ENCODE measurements at regions not wholly inside any gene's neighbourhood (a gene's known extent, or its start where the extent isn't known, plus 50 kb on each side); places are given as distances from the start of the nearest gene placed in this dataset.
"Not testable (repeated sequence)": the region's sequence is repeated elsewhere in the genome, so short reads cannot be mapped to it uniquely, and the experiment has no call there.

DNA sequence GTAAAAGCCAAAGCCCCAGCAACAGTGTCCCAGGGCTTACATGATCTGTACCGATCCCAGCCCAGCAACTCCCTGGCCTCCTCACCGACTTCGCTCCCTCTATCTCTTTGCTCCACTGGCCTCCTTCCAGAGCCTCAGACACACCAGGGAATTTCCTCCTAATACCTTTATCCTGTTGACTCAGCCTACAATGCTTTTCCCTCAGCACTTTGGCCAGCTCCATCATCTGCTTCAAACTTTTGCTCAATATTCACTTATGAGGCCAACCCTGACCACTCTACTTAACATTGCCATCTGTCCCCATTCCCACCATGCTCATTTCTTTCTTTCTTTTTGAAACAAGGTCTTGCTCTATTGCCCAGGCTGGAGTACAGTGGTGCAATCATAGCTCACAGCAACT is 93.3 kb upstream of the COBL start:
- not testable (repeated sequence) for H2AFZ ChIP-seq (ENCODE audit: low read depth, low read length)

DNA sequence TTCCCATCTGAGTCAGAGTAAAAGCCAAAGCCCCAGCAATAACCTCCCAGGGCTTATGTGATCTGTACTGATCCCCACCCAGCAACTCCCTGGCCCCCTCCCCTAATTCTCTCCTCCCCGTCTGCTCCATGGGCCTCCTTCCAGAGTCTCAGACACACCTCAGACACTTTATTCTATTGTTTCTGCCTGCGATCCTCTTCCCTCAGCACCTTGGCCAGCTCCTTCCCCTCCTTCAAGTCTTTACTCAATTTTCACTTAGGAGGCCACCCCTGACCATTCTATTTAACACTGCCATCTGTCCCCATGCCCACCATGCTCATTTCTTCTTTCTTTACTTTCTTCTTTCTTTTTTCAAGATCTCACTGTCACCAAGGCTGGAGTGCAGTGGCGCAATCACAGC is 81.0 kb upstream of the COBL start:
- not testable (repeated sequence) for H3K36me3 ChIP-seq (ENCODE audit: insufficient read depth, low read length)

More for the DNA sequence above, 93.3 kb upstream of the COBL start:
- not testable (repeated sequence) for H3K27me3 ChIP-seq (ENCODE audit: insufficient read depth, low read length); H3K9me3 ChIP-seq (ENCODE audit: low read length); H3K4me1 ChIP-seq (ENCODE audit: insufficient read depth, low read length); H3K36me3 ChIP-seq (ENCODE audit: insufficient read depth, low read length); H3K4me3 ChIP-seq (ENCODE audit: low read length)

DNA sequence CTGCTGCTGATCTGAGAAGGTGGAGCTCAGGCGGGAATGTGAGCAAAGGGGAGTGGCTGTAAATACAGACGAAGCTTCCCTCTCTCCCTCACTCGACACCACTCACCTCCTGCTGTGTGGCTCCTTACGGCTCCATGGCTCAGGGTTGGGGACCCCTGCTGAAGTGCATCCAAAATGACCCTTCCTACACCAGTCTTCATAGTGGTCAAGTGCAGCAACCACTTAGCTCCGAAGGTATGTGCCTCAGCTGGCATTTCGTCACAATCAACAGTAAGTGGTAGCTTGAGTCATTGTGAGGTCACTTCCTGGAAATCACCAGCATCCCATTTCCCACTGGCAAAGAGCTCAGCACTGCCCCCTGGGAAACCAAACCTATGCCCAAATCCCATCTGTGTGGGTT is 76.4 kb upstream of the COBL start:
- not testable (repeated sequence) for H3K4me1 ChIP-seq (ENCODE audit: insufficient read depth, low read length); H2AFZ ChIP-seq (ENCODE audit: low read depth, low read length); H3K4me3 ChIP-seq (ENCODE audit: low read length); H3K36me3 ChIP-seq (ENCODE audit: insufficient read depth, low read length); H3K27me3 ChIP-seq (ENCODE audit: insufficient read depth, low read length); H3K9me3 ChIP-seq (ENCODE audit: low read length)

More for the DNA sequence above, 81.0 kb upstream of the COBL start:
- not testable (repeated sequence) for H2AFZ ChIP-seq (ENCODE audit: low read depth, low read length); H3K9me3 ChIP-seq (ENCODE audit: low read length); H3K4me1 ChIP-seq (ENCODE audit: insufficient read depth, low read length); H3K27me3 ChIP-seq (ENCODE audit: insufficient read depth, low read length); H3K4me3 ChIP-seq (ENCODE audit: low read length)

DNA sequence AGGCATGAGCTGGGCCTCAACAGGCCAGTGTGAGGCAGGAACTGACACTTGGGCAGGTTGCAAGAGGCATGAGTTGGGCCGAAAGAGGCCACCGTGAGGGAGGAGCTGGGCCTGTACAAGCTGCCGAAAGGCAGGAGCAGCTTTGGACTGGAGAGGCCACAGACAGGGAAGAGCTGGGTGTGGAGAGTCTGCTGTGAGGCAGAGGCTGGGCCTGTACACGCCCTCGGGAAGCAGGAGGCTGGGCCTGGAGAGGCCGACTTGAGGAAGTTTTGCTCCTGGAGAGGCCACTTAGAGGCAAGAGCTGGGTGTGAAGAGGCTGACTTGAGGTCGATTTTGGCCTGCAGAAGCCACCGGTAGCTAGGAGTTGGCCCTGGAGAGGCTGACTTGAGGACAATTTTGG is 73.3 kb upstream of the COBL start:
- H3K4me3 ChIP-seq (ENCODE audit: low read length); H2AFZ ChIP-seq (ENCODE audit: low read depth, low read length); H3K36me3 ChIP-seq (ENCODE audit: insufficient read depth, low read length); H3K27me3 ChIP-seq (ENCODE audit: insufficient read depth, low read length); H3K9me3 ChIP-seq (ENCODE audit: low read length); H3K4me1 ChIP-seq (ENCODE audit: insufficient read depth, low read length): not testable (repeated sequence)

- not testable (repeated sequence) for H3K27me3 ChIP-seq (ENCODE audit: insufficient read depth, low read length); H3K9me3 ChIP-seq (ENCODE audit: low read length); H3K36me3 ChIP-seq (ENCODE audit: insufficient read depth, low read length); H2AFZ ChIP-seq (ENCODE audit: low read depth, low read length); H3K4me1 ChIP-seq (ENCODE audit: insufficient read depth, low read length); H3K4me3 ChIP-seq (ENCODE audit: low read length)
Observed at GRCh38 chr7:51389216-51389812, 72.7 kb upstream of the COBL start.

GRCh38 chr7:51388241-51388640 is 71.6 kb upstream of the COBL start:
- H3K4me3 ChIP-seq (ENCODE audit: low read length); H3K9me3 ChIP-seq (ENCODE audit: low read length); H3K27me3 ChIP-seq (ENCODE audit: insufficient read depth, low read length); H3K4me1 ChIP-seq (ENCODE audit: insufficient read depth, low read length); H2AFZ ChIP-seq (ENCODE audit: low read depth, low read length); H3K36me3 ChIP-seq (ENCODE audit: insufficient read depth, low read length): not testable (repeated sequence)

DNA sequence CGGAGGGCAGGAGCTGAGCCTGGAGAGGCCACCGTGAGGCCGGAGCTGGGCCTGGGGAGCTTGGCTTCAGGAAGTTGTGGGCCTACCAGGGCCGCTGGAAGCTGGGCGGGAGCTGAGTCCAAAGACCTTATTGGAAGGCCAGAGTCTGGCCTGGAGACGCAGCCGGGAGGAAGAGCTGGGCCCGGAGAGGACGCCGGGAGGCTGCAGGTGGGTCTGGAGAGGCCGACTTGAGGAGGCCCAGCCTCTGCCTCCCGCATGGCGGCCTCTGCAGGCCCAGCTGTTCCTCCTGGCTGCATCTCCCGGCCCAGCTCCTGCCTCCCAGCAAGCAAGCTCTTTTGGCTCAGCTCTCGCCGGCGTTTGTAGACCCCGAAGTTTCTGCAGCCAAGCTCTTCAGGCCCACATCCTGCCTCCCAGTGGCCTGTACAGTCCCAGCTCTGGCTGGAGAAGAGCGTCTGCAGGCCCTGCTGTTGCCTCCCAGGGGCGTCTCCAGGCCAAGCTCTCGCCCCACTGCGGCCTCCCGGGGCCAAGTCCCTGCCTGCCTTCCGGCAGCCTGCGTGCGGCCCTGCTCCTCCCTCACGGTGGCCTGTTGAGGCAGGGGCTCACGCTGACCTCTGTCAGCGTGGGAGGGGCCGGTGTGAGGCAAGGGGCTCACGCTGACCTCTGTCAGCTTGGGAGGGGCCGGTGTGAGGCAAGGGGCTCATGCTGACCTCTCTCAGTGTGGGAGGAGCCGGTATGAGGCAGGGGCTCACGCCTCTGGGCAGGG is 70.4 kb upstream of the COBL start:
- not testable (repeated sequence) for H3K9me3 ChIP-seq (ENCODE audit: low read length); H3K27me3 ChIP-seq (ENCODE audit: insufficient read depth, low read length); H3K36me3 ChIP-seq (ENCODE audit: insufficient read depth, low read length); H3K4me1 ChIP-seq (ENCODE audit: insufficient read depth, low read length); H2AFZ ChIP-seq (ENCODE audit: low read depth, low read length); H3K4me3 ChIP-seq (ENCODE audit: low read length)

- not testable (repeated sequence) for H3K27me3 ChIP-seq (ENCODE audit: insufficient read depth, low read length); H3K4me3 ChIP-seq (ENCODE audit: low read length); H2AFZ ChIP-seq (ENCODE audit: low read depth, low read length); H3K4me1 ChIP-seq (ENCODE audit: insufficient read depth, low read length); H3K36me3 ChIP-seq (ENCODE audit: insufficient read depth, low read length); H3K9me3 ChIP-seq (ENCODE audit: low read length)
Observed at GRCh38 chr7:51386184-51386583, 69.6 kb upstream of the COBL start.

DNA sequence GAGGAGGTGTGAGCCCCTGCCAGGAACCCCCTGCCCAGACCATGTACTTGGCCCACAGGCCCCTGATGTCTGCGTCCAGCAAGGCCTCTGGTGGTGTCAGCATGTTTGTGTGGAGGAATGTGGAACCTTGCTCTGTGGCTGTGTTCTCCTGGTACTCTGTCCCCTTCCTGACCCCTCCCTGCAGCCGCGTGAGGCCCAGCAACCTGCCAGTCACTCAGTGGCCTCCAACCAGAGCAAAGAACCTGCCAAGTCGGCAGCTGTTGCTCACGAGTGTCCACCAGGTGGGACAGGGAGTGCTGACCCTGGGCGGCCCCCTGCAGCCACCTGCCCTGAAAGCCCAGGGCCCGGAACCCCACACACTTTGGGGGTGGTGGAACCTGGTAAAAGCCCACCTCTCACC is 65.6 kb upstream of the COBL start:
- not testable (repeated sequence) for H3K27me3 ChIP-seq (ENCODE audit: insufficient read depth, low read length); H3K4me3 ChIP-seq (ENCODE audit: low read length); H3K9me3 ChIP-seq (ENCODE audit: low read length); H3K36me3 ChIP-seq (ENCODE audit: insufficient read depth, low read length); H3K4me1 ChIP-seq (ENCODE audit: insufficient read depth, low read length); H2AFZ ChIP-seq (ENCODE audit: low read depth, low read length)

DNA sequence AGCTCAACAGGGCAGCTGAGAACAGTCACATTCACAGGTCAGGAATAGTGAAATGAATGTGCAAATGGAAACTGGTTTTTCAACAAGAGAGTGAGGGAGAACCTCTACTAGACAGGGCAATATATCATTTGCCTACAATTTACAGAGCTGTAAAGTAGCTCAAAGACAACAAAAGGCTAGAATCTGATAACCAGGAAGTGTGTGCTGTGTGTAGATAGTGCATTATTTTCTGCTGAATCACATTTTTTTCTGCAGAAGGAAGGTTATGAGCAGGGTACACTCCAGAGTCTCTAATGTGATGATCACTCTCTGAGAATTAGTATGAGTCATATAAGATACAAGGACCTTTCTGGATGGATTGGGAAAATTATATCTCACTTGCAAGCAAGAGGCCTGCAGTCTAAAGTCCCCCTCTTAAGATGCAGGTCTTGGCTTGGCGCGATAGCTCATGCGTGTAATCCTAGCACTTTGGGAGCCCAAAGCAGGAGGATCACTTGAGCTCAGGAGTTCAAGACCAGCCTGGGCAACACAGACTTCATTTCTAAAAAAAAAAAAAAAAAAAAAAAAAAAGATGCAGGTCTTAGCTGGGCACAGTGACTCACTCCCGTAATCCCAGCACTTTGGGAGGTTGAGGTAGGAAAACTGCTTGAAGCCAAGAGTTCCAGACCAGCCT is 59.9 kb upstream of the COBL start:
- Histone ChIP-seq H3K4me3 (ENCODE audit: low read length) (no peak overlapping the region), H3K9me3 (ENCODE audit: low read length) (no peaks in the 10 kb centered on the region), H3K27me3 (ENCODE audit: insufficient read depth, low read length) (no peaks in the 10 kb centered on the region), H3K36me3 (ENCODE audit: insufficient read depth, low read length) (no peaks in the 10 kb centered on the region), H3K4me1 (ENCODE audit: insufficient read depth, low read length) (no peaks in the 10 kb centered on the region), H2AFZ (ENCODE audit: low read depth, low read length) (no peak overlapping the region)

DNA sequence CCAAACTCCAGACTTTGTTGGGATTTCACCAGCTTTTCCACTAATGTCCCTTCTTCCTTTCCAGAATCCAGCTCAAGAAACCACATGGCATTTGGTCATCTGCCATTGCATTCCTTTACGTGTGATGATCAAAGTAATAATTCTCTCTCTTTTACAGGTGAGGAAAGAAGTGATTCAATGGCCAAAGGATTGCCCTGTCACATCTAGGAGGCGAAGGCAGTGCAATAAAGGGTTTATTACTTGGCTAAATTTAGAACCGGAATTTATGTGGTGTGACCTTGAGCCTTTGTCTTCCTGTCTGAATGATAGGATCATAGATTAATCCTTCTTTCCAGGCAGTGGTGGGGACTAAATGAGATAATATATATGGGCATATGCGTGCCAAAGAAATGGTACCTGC is 58.3 kb upstream of the COBL start:
- H3K27me3 ChIP-seq (ENCODE audit: insufficient read depth, low read length): no peaks in the 10 kb centered on the region
- H3K9me3 ChIP-seq (ENCODE audit: low read length): no peaks in the 10 kb centered on the region
- no peaks in the 10 kb centered on the region for H3K4me1 ChIP-seq (ENCODE audit: insufficient read depth, low read length)
- H2AFZ ChIP-seq (ENCODE audit: low read depth, low read length): no peak overlapping the region
- H3K36me3 ChIP-seq (ENCODE audit: insufficient read depth, low read length): no peaks in the 10 kb centered on the region
- H3K4me3 ChIP-seq (ENCODE audit: low read length): no peak overlapping the region

- H3K4me3 ChIP-seq (ENCODE audit: low read length); H3K4me1 ChIP-seq (ENCODE audit: insufficient read depth, low read length); H2AFZ ChIP-seq (ENCODE audit: low read depth, low read length); H3K36me3 ChIP-seq (ENCODE audit: insufficient read depth, low read length); H3K9me3 ChIP-seq (ENCODE audit: low read length); H3K27me3 ChIP-seq (ENCODE audit: insufficient read depth, low read length): not testable (repeated sequence)
Observed at GRCh38 chr7:51373607-51374006, 57.0 kb upstream of the COBL start.

DNA sequence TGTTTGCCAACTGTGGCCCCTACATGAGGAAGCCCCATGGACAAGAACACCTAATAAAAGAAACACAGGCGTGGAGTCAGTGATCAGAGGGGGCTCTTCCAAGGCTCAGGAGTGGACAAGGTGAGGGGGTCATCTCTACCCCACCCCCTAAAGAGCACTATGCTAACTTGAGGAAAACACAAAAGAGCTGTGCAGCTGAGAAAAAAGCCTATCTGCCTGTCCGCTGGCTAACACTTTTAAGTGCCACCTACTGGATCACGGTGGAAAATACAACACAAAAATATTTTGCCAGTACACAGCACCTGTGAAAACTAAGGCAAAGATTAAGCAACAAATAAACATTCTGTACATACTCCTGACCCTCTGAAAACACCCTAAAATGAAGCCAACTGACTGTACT is 53.1 kb upstream of the COBL start:
- Histone ChIP-seq H3K4me1 (ENCODE audit: insufficient read depth, low read length) (no peaks in the 10 kb centered on the region), H3K9me3 (ENCODE audit: low read length) (no peaks in the 10 kb centered on the region), H2AFZ (ENCODE audit: low read depth, low read length) (no peak overlapping the region), H3K36me3 (ENCODE audit: insufficient read depth, low read length) (no peaks in the 10 kb centered on the region), H3K4me3 (ENCODE audit: low read length) (no peak overlapping the region), H3K27me3 (ENCODE audit: insufficient read depth, low read length) (no peaks in the 10 kb centered on the region)

DNA sequence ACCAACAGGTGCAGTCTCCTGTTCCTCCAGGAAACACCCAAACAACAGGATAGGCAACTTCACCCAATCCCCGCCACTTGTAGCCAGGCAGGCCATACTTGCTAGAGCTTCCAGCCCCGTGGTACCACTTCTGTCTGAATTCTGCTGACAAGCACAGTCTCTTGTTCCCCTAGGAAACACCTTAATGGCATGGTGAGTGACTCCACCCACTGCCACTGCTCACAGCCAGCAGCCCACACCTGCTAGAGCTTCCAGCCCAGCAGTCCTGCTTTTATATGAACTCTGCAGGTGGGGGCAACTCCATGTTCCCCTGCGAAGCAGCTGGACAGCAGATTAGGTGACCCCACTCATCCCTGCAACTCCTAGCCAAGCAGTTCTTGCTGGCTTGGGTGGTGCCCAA is 52.6 kb upstream of the COBL start:
- H3K9me3 ChIP-seq (ENCODE audit: low read length); H3K4me1 ChIP-seq (ENCODE audit: insufficient read depth, low read length); H3K27me3 ChIP-seq (ENCODE audit: insufficient read depth, low read length); H3K36me3 ChIP-seq (ENCODE audit: insufficient read depth, low read length); H3K4me3 ChIP-seq (ENCODE audit: low read length); H2AFZ ChIP-seq (ENCODE audit: low read depth, low read length): not testable (repeated sequence)
